Right lobe of liver (tissue), 4 donors: ENCODE measurements at regions not wholly inside any gene's neighbourhood (a gene's known extent, or its start where the extent isn't known, plus 50 kb on each side); places are given as distances from the start of the nearest gene placed in this dataset.

ENCODE experiments used
- POLR2A ChIP-seq: fragments of 450-650 bp; IDR thresholded peaks from one replicate; pipeline ENCODE4 v1.6.1; 2017; ENCODE audit warnings: antibody characterized with exemption, mild to moderate bottlenecking
- TF ChIP-seq, protein P1 (sequence below), 4 donors: fragments of 200-600 bp in 3 of 4; fragments of 450-650 bp in 1 of 4; IDR thresholded peaks; one replicate each; pipeline versions ENCODE4 v1.5.1 to v1.8.0; 2016 to 2022; ENCODE audit warnings: antibody characterized with exemption in 4 of 4, mild to moderate bottlenecking in 2 of 4
- donor health status: DM: no; HTN: no; CAD: no.
- donor health status: DM: no; HTN: no; CAD: no.
- donor health status: DM: no; HTN: yes; CAD: no.

DNA sequence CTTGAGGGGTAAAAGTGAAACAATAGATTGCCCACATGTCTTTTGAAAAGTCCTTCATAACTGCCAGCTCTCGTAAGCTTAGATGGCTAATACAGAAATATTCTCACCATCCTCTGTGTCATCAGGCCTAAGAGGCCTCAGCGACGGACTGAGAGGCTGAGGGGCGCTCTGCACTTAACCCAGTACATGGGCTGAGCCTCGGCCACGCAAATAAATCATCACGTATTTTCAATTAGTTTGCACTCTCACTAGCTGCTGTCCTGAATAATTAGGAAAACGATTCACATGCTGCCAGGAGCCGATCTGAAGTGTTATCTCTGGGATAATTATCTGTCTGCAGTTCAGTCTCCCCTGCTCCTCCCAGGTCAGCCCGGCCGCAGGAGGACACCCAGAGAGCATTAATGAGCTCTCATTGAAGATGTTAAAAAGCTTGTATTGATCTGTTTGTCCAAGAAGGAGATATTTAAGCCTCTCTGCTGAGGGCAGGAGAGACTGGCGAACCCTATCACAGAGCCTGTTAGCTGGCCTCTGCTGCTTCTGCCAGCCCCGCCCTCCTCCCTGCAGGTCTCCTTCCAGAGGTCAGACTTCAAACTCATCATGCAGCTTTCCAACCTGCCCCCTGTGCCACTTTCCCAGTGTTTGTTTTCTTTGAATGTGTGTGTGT, 1051.3 kb downstream of the VRK1 start:
- TF ChIP-seq POLR2A = no peak
- TF ChIP-seq, protein P1, sequence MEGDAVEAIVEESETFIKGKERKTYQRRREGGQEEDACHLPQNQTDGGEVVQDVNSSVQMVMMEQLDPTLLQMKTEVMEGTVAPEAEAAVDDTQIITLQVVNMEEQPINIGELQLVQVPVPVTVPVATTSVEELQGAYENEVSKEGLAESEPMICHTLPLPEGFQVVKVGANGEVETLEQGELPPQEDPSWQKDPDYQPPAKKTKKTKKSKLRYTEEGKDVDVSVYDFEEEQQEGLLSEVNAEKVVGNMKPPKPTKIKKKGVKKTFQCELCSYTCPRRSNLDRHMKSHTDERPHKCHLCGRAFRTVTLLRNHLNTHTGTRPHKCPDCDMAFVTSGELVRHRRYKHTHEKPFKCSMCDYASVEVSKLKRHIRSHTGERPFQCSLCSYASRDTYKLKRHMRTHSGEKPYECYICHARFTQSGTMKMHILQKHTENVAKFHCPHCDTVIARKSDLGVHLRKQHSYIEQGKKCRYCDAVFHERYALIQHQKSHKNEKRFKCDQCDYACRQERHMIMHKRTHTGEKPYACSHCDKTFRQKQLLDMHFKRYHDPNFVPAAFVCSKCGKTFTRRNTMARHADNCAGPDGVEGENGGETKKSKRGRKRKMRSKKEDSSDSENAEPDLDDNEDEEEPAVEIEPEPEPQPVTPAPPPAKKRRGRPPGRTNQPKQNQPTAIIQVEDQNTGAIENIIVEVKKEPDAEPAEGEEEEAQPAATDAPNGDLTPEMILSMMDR (IDR thresholded peaks at IDR 0.05) = no peak
